HEK293T (cell line): ENCODE measurements at regions not wholly inside any gene's neighbourhood (a gene's known extent, or its start where the extent isn't known, plus 50 kb on each side); places are given as distances from the start of the nearest gene placed in this dataset.

ENCODE experiments used
- ELF4 ChIP-seq: fragments of 450-650 bp; IDR thresholded peaks from 2 replicates; pipeline ENCODE4 v1.6.1; 2017; ENCODE audit warnings: antibody characterized with exemption
- FOXK2 ChIP-seq: fragments of 450-650 bp; IDR thresholded peaks from 2 replicates; pipeline ENCODE4 v1.6.1; 2016; ENCODE audit warnings: mild to moderate bottlenecking
- FOXM1 ChIP-seq: fragments of 450-650 bp; IDR thresholded peaks from 2 replicates; pipeline ENCODE4 v1.6.1; 2017; ENCODE audit warnings: mild to moderate bottlenecking, borderline replicate concordance
- LEF1 ChIP-seq: fragments of 450-650 bp; IDR thresholded peaks from 2 replicates; pipeline ENCODE4 v1.6.1; 2017; ENCODE audit warnings: mild to moderate bottlenecking, borderline replicate concordance
- NFRKB ChIP-seq: fragments of 450-650 bp; IDR thresholded peaks from 2 replicates; pipeline ENCODE4 v1.6.1; 2016; ENCODE audit warnings: mild to moderate bottlenecking, moderate library complexity
- SP1 ChIP-seq: fragments of 450-650 bp; IDR thresholded peaks from 2 replicates; pipeline ENCODE4 v1.6.1; 2017

GRCh38 chr5:23756779-23757178, 249.4 kb downstream of the PRDM9 start:
- no peak for TF ChIP-seq FOXM1
- TF ChIP-seq ELF4: no peak
- no peak for TF ChIP-seq SP1
- TF ChIP-seq LEF1: no peak
- TF ChIP-seq FOXK2: no peak
- TF ChIP-seq NFRKB: no peak
